ENCODE measurements at regions not wholly inside any gene's neighbourhood (a gene's known extent, or its start where the extent isn't known, plus 50 kb on each side); places are given as distances from the start of the nearest gene placed in this dataset.
"Not testable (repeated sequence)": the region's sequence is repeated elsewhere in the genome, so short reads cannot be mapped to it uniquely, and the experiment has no call there.

- not testable (repeated sequence) for H3K9me3 ChIP-seq (ENCODE audit: low read depth)
These were observed 832.9 kb downstream of the TMEM121 start for GRCh38 chr14:106359157-106359887.

GRCh38 chr14:106365371-106365770 is 839.0 kb downstream of the TMEM121 start:
- not testable (repeated sequence) for H3K36me3 ChIP-seq; H3K4me3 ChIP-seq; H3K27ac ChIP-seq; H3K4me1 ChIP-seq (ENCODE audit: low read depth); H3K27me3 ChIP-seq; DNase-seq (ENCODE audit: low read depth in 1 of 2, low spot score in 1 of 2); H3K9me3 ChIP-seq (ENCODE audit: low read depth)

More at GRCh38 chr14:106359157-106359887, 832.9 kb downstream of the TMEM121 start:
- not testable (repeated sequence) for H3K36me3 ChIP-seq; H3K4me3 ChIP-seq; H3K27me3 ChIP-seq; H3K4me1 ChIP-seq (ENCODE audit: low read depth); DNase-seq (ENCODE audit: low read depth in 1 of 2, low spot score in 1 of 2); H3K27ac ChIP-seq

GRCh38 chr14:106365894-106366293 is 839.5 kb downstream of the TMEM121 start:
- H3K27me3 ChIP-seq; H3K9me3 ChIP-seq (ENCODE audit: low read depth); DNase-seq (ENCODE audit: low read depth in 1 of 2, low spot score in 1 of 2); H3K36me3 ChIP-seq; H3K4me3 ChIP-seq; H3K27ac ChIP-seq; H3K4me1 ChIP-seq (ENCODE audit: low read depth): not testable (repeated sequence)

DNA sequence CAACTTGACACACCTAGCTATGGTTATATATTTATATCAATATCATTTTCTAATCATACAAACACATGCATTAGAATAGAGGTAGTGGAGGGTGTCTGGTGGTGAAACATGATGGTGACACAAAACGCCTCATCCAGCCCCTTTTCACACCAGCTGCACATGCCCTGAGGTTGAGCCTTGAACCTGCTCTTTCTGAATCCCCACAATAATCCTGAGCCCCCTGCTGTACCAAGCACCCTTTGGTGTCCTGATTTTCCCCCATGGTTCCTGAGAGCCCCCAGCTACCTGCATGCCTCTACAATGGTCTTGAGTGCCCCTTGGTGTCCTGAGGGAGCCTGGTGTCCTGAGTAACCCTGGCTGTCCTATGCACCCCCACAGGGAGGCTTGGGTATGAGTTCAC is 840.6 kb downstream of the TMEM121 start:
- not testable (repeated sequence) for H3K4me3 ChIP-seq; H3K9me3 ChIP-seq (ENCODE audit: low read depth); H3K4me1 ChIP-seq (ENCODE audit: low read depth); H3K27ac ChIP-seq; H3K36me3 ChIP-seq; DNase-seq (ENCODE audit: low read depth in 1 of 2, low spot score in 1 of 2); H3K27me3 ChIP-seq

GRCh38 chr14:106369456-106369855 is 843.1 kb downstream of the TMEM121 start:
- not testable (repeated sequence) for H3K36me3 ChIP-seq; H3K27me3 ChIP-seq; H3K27ac ChIP-seq; H3K4me1 ChIP-seq (ENCODE audit: low read depth); H3K9me3 ChIP-seq (ENCODE audit: low read depth); H3K4me3 ChIP-seq; DNase-seq (ENCODE audit: low read depth in 1 of 2, low spot score in 1 of 2)

- TF ChIP-seq, protein P1, sequence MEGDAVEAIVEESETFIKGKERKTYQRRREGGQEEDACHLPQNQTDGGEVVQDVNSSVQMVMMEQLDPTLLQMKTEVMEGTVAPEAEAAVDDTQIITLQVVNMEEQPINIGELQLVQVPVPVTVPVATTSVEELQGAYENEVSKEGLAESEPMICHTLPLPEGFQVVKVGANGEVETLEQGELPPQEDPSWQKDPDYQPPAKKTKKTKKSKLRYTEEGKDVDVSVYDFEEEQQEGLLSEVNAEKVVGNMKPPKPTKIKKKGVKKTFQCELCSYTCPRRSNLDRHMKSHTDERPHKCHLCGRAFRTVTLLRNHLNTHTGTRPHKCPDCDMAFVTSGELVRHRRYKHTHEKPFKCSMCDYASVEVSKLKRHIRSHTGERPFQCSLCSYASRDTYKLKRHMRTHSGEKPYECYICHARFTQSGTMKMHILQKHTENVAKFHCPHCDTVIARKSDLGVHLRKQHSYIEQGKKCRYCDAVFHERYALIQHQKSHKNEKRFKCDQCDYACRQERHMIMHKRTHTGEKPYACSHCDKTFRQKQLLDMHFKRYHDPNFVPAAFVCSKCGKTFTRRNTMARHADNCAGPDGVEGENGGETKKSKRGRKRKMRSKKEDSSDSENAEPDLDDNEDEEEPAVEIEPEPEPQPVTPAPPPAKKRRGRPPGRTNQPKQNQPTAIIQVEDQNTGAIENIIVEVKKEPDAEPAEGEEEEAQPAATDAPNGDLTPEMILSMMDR (IDR thresholded peaks at IDR 0.05; ENCODE audit: low read depth, low read length) = no peak
- no peaks in the 10 kb centered on the region for H3K27me3 ChIP-seq
- DNase-seq (ENCODE audit: low read depth in 1 of 2, low spot score in 1 of 2) = no peak
- no peaks in the 10 kb centered on the region for H3K36me3 ChIP-seq
- no peaks in the 10 kb centered on the region for H3K9me3 ChIP-seq (ENCODE audit: low read depth)
- H3K4me3 ChIP-seq = no peak overlapping the region
- H3K27ac ChIP-seq = no peak overlapping the region
- no peaks in the 10 kb centered on the region for H3K4me1 ChIP-seq (ENCODE audit: low read depth)
These were observed 846.7 kb downstream of the TMEM121 start for GRCh38 chr14:106372870-106373652.

DNA sequence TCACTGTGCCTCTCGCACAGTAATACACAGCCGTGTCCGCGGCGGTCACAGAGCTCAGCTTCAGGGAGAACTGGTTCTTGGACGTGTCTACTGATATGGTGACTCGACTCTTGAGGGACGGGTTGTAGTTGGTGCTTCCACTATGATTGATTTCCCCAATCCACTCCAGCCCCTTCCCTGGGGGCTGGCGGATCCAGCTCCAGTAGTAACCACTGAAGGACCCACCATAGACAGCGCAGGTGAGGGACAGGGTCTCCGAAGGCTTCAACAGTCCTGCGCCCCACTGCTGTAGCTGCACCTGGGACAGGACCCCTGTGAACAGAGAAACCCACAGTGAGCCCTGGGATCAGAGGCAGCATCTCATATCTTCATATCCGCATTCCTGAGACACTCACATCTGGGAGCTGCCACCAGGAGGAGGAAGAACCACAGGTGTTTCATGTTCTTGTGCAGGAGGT is 847.3 kb downstream of the TMEM121 start:
- not testable (repeated sequence) for H3K27ac ChIP-seq; H3K4me3 ChIP-seq; H3K27me3 ChIP-seq; DNase-seq (ENCODE audit: low read depth in 1 of 2, low spot score in 1 of 2); H3K4me1 ChIP-seq (ENCODE audit: low read depth); H3K36me3 ChIP-seq; H3K9me3 ChIP-seq (ENCODE audit: low read depth)

DNA sequence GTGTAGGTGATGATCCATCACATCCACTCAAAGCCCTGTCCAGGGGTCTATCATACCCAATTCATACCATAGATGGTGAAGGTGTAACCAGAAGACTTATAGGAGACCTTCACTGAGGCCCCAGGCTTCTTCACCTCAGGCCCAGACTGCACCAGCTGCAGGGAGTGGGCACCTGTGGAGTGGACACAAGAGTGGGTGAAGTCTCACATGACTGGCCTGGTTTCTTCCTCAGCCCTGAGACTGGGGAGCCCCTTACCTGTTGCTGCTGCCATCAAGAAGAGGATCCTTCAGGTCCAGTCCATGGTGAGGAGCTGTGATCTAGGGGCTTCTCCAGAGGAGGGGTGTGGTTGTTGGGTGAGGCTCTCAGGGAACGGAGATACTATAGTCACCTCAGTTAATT is 851.0 kb downstream of the TMEM121 start:
- H3K27me3 ChIP-seq = no peaks in the 10 kb centered on the region
- H3K27ac ChIP-seq = no peak overlapping the region
- no peaks in the 10 kb centered on the region for H3K4me1 ChIP-seq (ENCODE audit: low read depth)
- TF ChIP-seq, protein P1 (IDR thresholded peaks at IDR 0.05; ENCODE audit: low read depth, low read length) = no peak
- H3K9me3 ChIP-seq (ENCODE audit: low read depth) = no peaks in the 10 kb centered on the region
- DNase-seq (ENCODE audit: low read depth in 1 of 2, low spot score in 1 of 2) = no peak
- H3K36me3 ChIP-seq = no peaks in the 10 kb centered on the region
- no peak overlapping the region for H3K4me3 ChIP-seq
